Kidney tubule cell (primary cell): ENCODE measurements at regions not wholly inside any gene's neighbourhood (a gene's known extent, or its start where the extent isn't known, plus 50 kb on each side); places are given as distances from the start of the nearest gene placed in this dataset.
"Not testable (repeated sequence)": the region's sequence is repeated elsewhere in the genome, so short reads cannot be mapped to it uniquely, and the experiment has no call there.

Experiments
- DNase-seq: peaks from one replicate; pipeline ENCODE4 v3.0.0-alpha.2; 2018; ENCODE audit warnings: low spot score

GRCh38 chr13:99777873-99778272, 193.7 kb downstream of the ZIC5 start:
- DNase-seq, result no peak

GRCh38 chr13:99774644-99775043, 196.9 kb downstream of the ZIC5 start:
- DNase-seq, result no peak

GRCh38 chr13:99768986-99769385, 202.6 kb downstream of the ZIC5 start:
- DNase-seq, result no peak

GRCh38 chr13:99766641-99767045, 204.9 kb downstream of the ZIC5 start:
- DNase-seq, result peak; percentile 23

GRCh38 chr13:99765869-99766268, 205.7 kb downstream of the ZIC5 start:
- no peak for DNase-seq

GRCh38 chr13:99760456-99760855, 211.1 kb downstream of the ZIC5 start:
- no peak for DNase-seq

- DNase-seq, result no peak
These were observed 212.4 kb downstream of the ZIC5 start for GRCh38 chr13:99759163-99759552.

GRCh38 chr13:99758460-99759162, 213.0 kb downstream of the ZIC5 start:
- DNase-seq, result no peak

- DNase-seq, result no peak
These were observed 213.7 kb downstream of the ZIC5 start for GRCh38 chr13:99757756-99758459.

- DNase-seq, result peak; percentile 18
These were observed 215.3 kb downstream of the ZIC5 start for GRCh38 chr13:99756281-99756680.

- not testable (repeated sequence) for DNase-seq
These were observed 216.8 kb downstream of the ZIC5 start for GRCh38 chr13:99754750-99755149.

GRCh38 chr13:99752373-99752772, 219.2 kb downstream of the ZIC5 start:
- DNase-seq, result no peak

GRCh38 chr13:99751517-99752199, 219.9 kb downstream of the ZIC5 start:
- DNase-seq, result no peak

- no peak for DNase-seq
These were observed 220.6 kb downstream of the ZIC5 start for GRCh38 chr13:99750951-99751350.

GRCh38 chr13:99749271-99750019, 222.1 kb downstream of the ZIC5 start:
- no peak for DNase-seq

- DNase-seq, result no peak
These were observed 224.2 kb downstream of the ZIC5 start for GRCh38 chr13:99747403-99747710.

- DNase-seq, result no peak
These were observed 224.7 kb downstream of the ZIC5 start for GRCh38 chr13:99746637-99747402.

GRCh38 chr13:99743094-99743493, 228.5 kb downstream of the ZIC5 start:
- DNase-seq, result no peak

GRCh38 chr13:99741960-99742359, 229.6 kb downstream of the ZIC5 start:
- DNase-seq, result no peak

GRCh38 chr13:99740251-99740979, 231.2 kb downstream of the ZIC5 start:
- DNase-seq, result no peak

GRCh38 chr13:99738626-99739025, 232.9 kb downstream of the ZIC5 start:
- DNase-seq, result no peak
